ENCODE measurements at regions not wholly inside any gene's neighbourhood (a gene's known extent, or its start where the extent isn't known, plus 50 kb on each side); places are given as distances from the start of the nearest gene placed in this dataset.

DNA sequence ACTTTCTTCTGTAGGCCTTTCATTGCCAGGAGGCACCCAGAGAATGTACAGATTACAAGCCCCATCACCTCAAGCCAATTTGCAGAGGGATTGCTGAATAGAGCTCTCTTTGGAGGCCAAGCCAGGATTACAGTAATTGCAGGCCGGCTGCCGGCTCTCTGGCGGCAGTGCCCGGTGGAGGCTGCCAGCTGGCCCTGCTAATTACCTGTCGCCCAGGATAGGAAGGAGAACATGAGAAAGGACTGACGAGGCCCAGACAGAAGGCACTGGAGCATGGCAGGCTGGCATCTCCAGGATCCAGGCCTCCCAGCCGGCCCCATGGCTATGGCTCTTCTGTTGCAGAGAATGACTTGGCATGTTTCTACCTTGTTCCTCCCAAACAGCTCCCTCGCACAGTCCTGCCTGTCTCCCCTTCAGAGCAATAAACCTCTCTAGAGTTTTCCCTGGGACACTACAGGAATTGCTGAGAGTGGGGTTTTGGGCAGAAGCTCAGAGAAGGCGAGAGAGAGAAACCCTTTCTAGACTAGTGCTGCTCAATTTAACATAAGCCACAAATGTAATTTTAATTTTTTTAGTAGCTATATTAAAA is 273.6 kb upstream of the PROK2 start:
- TF ChIP-seq CTCF (IDR thresholded peaks at IDR 0.05) = no peak
- TF ChIP-seq POLR2A (IDR thresholded peaks at IDR 0.05) = no peak
- Histone ChIP-seq H3K27ac (no peak overlapping the region), H3K4me1 (no peaks in the 10 kb centered on the region), H3K27me3 (no peaks in the 10 kb centered on the region), H3K9me3 (no peaks in the 10 kb centered on the region), H3K4me3 (no peak overlapping the region), H3K36me3 (no peaks in the 10 kb centered on the region)
- intact Hi-C loops (cut with DNase I; ENCODE audit: low total_unique reads) = no loop called here
- no peak for DNase-seq

DNA sequence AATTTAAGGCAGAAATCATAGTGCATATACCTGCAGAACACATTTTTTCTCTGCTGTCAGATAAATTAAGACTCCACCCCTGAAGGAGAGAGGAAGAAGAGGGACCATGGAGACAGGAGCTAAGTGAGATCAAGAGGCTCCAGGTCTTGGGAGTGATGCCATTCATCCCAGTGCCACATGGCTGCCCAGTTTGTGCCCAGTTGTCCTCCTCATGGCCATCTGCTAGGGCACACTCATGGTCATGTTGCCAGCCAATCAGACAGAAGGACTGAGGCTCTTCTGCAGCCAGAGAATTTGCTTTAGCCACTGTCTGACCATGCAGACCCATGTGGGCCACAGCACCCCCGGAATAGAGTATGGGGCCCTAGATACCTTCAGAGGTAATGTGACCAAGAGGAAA is 270.5 kb upstream of the PROK2 start:
- Histone ChIP-seq H3K4me1 (no peaks in the 10 kb centered on the region), H3K4me3 (no peak overlapping the region), H3K27ac (no peak overlapping the region), H3K36me3 (no peaks in the 10 kb centered on the region), H3K27me3 (no peaks in the 10 kb centered on the region), H3K9me3 (no peaks in the 10 kb centered on the region)
- TF ChIP-seq POLR2A (IDR thresholded peaks at IDR 0.05) = no peak
- TF ChIP-seq CTCF (IDR thresholded peaks at IDR 0.05) = no peak
- no peak for DNase-seq
- intact Hi-C loops (cut with DNase I; ENCODE audit: low total_unique reads) = no loop called here

GRCh38 chr3:72054976-72055375 is 270.0 kb upstream of the PROK2 start:
- intact Hi-C loops (cut with DNase I; ENCODE audit: low total_unique reads) = no loop called here
- no peak overlapping the region for H3K27ac ChIP-seq
- TF ChIP-seq CTCF (IDR thresholded peaks at IDR 0.05) = no peak
- no peak for TF ChIP-seq POLR2A (IDR thresholded peaks at IDR 0.05)
- H3K36me3 ChIP-seq = no peaks in the 10 kb centered on the region
- DNase-seq = no peak
- H3K27me3 ChIP-seq = no peaks in the 10 kb centered on the region
- H3K4me1 ChIP-seq = no peaks in the 10 kb centered on the region
- no peak overlapping the region for H3K4me3 ChIP-seq
- no peaks in the 10 kb centered on the region for H3K9me3 ChIP-seq

- Histone ChIP-seq H3K4me1 (no peaks in the 10 kb centered on the region), H3K9me3 (no peaks in the 10 kb centered on the region), H3K27ac (no peak overlapping the region), H3K36me3 (no peaks in the 10 kb centered on the region), H3K27me3 (no peaks in the 10 kb centered on the region), H3K4me3 (no peak overlapping the region)
- no peak for DNase-seq
- intact Hi-C loops (cut with DNase I; ENCODE audit: low total_unique reads) = no loop called here
- TF ChIP-seq POLR2A (IDR thresholded peaks at IDR 0.05) (no peak), CTCF (IDR thresholded peaks at IDR 0.05) (no peak)
These were observed 268.0 kb upstream of the PROK2 start for GRCh38 chr3:72052841-72053409.

GRCh38 chr3:72050771-72051170 is 265.8 kb upstream of the PROK2 start:
- intact Hi-C loops (cut with DNase I; ENCODE audit: low total_unique reads) = no loop called here
- Histone ChIP-seq H3K36me3 (no peaks in the 10 kb centered on the region), H3K4me1 (no peaks in the 10 kb centered on the region), H3K27me3 (no peaks in the 10 kb centered on the region), H3K27ac (no peak overlapping the region), H3K4me3 (no peak overlapping the region), H3K9me3 (no peaks in the 10 kb centered on the region)
- no peak for TF ChIP-seq POLR2A (IDR thresholded peaks at IDR 0.05)
- TF ChIP-seq CTCF (IDR thresholded peaks at IDR 0.05) = no peak
- no peak for DNase-seq
